Activated gamma-delta T cell treated with Interleukin-2 at 50 U/mL for 16 hours (primary cell): ENCODE measurements at regions not wholly inside any gene's neighbourhood (a gene's known extent, or its start where the extent isn't known, plus 50 kb on each side); places are given as distances from the start of the nearest gene placed in this dataset.

Source experiments
- DNase-seq: peaks from one replicate; pipeline ENCODE4 v3.0.0-alpha.2; 2020

- no peak for DNase-seq
Measured at GRCh38 chr5:106171132-106171531, 1499.6 kb downstream of the EFNA5 start.

DNA sequence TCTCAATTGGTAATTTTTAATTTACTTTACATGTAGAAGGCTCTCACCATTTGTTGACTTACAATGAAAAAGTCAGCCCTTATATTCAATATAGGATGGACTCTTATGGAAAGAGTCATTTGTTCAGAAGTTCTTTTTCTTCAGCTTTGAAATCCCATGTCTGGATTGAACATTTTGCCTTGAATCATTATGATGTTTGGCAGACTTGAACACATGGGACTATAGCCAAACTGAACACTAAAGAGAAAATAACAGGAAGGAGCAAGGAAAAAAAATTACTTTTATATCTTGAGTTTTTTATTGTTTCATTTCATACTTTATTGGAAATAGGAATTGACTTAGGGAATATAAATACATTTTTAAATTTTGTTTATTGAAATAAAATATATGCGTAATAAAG is 1503.0 kb downstream of the EFNA5 start:
- DNase-seq, result no peak

DNA sequence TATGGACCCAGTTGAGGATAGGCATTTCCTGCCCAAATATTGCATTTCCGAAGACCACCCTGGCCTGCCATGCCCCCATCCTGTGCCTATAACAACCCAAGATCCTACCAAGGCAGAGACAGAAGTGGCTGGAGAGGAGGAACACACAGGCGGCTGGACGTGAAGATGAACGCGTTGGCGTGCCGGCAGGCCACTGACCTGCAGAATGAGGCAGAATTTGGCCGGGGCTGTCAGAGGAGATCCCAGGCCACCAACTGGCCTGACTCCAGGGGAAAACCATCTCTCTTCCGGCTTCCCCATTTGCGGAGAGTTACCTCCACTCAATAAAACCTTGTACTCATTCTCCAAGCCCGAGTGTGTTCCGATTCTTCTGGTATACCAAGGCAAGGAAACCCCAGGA is 1507.5 kb downstream of the EFNA5 start:
- DNase-seq, result no peak

DNA sequence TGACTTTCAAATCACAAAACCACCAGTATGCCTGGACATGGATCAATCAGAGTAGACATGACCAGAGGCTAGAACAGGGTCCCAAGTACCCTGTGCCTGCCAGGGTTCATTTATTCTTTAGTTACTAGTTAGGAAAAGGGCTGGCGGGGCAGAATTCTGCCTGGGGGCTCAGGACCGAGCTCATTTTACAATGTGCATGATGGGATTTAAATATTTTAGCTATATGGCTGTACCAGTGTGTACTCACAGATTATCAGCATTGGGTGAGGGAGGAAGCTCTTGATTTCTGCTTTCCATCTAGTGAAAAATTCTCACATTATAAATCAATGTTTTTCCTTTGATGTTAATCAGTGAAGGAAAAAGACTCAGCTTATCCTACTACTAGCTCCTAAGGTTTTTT is 1511.1 kb downstream of the EFNA5 start:
- DNase-seq, result no peak

DNA sequence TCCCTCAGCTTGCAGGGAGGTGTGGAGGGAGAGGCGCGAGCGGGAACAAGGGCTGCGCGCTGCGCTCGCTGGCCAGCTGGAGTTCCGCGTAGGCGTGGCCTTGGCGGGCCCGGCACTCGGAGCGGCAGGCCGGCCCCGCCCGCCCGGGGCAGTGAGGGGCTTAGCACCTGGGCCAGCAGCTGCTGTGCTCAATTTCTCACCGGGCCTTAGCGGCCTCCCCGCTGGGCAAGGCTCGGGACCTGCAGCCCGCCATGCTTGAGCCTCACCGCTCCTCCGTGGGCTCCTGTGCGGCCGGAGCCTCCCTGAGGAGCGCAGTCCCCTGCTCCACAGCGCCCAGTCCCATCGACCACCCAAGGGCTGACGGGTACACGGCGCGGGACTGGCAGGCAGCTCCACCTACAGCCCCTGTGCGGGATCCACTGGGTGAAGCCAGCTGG is 1516.4 kb downstream of the EFNA5 start:
- DNase-seq, result no peak

- DNase-seq, result no peak
Measured at GRCh38 chr5:106152569-106152968, 1518.2 kb downstream of the EFNA5 start.

DNA sequence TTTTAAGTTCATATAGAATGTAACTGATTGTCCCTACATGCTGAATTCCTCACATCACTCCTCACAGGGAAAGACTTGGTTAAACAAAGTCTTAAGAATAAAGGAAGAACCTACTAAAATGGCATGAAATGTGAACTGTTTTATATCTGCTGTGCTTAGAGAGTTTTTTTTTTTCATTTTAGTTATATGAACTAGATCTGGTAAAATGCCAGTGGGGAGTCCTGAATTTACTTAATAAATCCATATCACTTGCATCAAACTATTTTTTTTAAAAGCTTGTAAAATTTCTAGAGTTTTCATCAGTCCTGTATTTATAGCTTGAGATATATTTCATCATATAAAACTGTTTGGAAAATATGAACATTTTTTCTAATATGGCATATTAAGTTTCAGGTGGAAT is 1528.6 kb downstream of the EFNA5 start:
- no peak for DNase-seq

DNA sequence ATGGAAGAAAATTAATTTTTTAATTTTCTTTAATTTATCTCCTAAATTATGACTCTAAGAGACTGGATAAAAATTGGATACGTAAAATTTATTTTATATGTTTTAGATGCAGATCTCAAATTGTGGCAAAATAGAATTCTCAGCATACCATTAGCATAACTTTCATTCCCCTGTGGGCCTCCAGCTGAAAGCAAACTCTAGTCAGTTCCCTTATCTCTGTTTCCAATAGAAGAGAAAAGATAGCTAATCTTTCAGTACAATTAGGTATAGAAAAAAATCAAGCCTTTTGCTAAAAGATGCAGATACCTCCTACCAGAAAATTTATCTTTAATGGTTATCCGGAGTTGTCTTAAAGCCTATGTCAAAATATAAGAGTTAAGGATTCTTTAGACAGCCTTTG is 1530.6 kb downstream of the EFNA5 start:
- DNase-seq, result no peak

GRCh38 chr5:106136061-106136460 is 1534.7 kb downstream of the EFNA5 start:
- no peak for DNase-seq

DNA sequence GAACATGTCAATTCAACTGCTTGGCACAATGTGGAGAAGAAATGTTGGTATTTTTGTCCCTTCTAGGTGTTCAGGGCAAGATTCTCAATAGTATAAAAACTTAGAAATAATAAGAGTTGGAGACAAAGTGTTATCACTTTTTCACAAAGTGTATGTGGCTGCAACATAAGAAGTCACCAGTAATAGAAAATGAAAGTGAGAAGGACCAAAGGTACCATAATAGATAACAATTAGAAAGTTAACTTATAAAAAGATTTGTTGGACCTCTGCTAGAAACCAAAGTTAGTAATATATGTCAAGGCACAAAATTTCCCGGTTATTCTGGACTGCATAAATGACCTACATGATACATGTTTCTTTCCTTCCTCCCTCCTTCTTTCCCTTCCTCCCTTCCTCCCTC is 1535.3 kb downstream of the EFNA5 start:
- DNase-seq, result no peak

DNA sequence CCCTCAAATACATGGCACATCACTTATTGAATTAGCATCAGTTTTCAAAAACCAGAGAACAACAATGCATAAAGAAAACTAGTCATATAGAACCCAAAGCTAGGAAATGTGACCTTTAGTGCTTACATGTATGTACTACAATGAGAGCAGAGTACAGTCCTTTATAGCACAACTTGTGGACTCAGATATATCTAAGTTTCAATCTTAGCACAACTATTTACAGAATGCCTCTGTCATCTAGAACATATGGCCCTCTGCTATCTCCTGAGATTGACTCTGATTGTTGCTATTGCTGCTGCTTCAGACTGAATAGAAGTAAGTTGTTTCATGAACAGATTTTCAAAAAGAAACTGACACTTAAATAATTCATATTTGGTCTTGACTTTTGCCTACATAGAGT is 1536.2 kb downstream of the EFNA5 start:
- DNase-seq, result no peak

- DNase-seq, result no peak
Measured at GRCh38 chr5:106127985-106128384, 1542.8 kb downstream of the EFNA5 start.

- DNase-seq, result no peak
Measured at GRCh38 chr5:106127341-106127781, 1543.4 kb downstream of the EFNA5 start.

- no peak for DNase-seq
Measured at GRCh38 chr5:106121972-106122605, 1548.6 kb downstream of the EFNA5 start.

DNA sequence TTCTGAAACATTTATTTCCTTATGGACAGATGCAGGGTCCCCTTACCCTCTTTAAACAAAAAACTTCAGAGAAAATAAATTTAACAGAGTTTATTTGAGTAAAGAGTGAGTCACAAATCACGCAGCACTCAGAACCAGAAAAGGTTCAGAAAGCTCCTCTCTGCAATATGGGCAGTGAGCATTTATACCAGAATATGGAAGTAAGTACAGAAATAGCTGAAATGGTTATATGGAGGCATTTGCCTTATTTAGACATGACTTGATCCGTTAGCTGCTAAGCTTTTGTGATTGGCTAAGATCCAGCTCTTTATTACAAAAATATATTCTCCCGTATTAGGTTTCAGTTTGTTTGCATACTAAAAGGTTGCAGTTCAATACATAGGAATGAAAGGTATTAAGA is 1554.1 kb downstream of the EFNA5 start:
- no peak for DNase-seq

DNA sequence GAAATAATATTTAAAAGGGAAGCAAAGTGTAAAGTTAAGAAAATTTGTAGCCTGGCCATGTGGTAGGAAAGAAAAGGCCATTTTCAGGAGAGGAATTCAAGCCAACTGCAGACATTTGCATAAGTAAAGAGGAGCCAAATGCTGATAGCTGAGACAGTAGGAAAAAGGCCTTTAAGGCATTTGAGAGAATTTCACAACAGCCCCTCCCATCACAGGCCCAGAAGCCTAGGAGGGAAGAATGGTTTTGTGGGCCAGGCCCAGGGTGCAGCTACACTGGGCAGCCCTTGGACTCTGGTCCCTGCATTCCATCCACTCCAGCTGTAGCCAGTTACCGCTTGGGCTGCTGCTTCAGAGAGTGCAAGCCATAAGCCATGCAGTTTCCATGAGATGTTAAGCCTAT is 1556.8 kb downstream of the EFNA5 start:
- DNase-seq, result no peak

- DNase-seq, result no peak
Measured at GRCh38 chr5:106106384-106106783, 1564.4 kb downstream of the EFNA5 start.

GRCh38 chr5:106097340-106097739 is 1573.4 kb downstream of the EFNA5 start:
- no peak for DNase-seq

DNA sequence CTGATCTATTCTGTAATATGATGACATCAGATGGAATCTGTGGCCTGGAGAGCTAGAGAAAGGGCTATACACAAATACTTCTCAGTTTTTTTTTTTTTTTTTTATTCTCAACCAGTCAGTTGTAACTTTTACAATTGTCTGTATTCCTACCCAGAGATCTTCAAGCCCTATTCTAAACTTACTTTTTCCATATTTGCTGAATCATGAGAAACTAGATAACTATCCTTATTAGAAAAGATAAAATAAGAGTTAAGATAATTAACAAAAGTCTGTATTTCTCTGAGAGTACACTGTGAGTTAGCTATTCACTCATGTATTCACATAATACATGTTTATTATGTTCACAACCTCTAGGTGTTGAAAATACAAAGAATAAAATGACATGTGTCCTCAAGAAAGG is 1575.9 kb downstream of the EFNA5 start:
- no peak for DNase-seq

DNA sequence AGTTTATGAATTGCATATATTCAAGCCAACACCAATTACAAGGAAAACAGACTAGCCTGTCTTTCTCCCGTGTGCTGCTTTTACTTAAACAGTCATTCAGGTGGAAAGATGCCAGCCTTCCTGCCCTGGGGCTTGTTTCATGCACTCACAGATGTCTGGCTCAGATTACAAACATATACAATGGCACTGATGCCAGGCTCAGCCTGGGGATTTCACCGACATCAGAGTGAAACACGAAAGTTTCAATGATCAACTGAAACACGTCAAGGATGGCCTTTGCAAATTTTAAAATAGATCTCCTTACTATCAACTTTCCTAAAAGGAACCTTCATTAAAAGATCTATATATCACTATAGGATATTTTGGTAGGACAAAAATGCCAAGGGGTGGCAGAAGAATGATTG is 1576.5 kb downstream of the EFNA5 start:
- no peak for DNase-seq

GRCh38 chr5:106093134-106093533 is 1577.6 kb downstream of the EFNA5 start:
- no peak for DNase-seq

GRCh38 chr5:106092455-106092854 is 1578.3 kb downstream of the EFNA5 start:
- DNase-seq, result no peak

DNA sequence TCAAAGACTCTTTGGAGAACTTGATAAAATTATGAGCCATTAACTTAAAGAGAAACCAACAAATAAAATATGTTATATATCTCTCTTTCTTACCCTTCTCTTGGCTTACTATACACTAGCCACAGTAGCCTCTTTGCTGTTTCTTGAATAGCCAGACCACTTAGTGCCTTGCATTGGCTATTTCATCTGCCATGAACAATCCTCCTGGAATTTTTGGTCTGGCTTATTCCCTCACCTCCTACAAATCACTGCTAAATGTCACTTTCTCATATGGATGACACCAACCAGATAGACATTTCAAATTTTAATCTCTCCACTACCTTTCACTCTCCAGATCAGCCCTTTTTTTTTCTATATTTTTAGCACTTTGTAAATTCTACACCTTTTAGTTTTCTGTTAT is 1581.7 kb downstream of the EFNA5 start:
- no peak for DNase-seq

- DNase-seq, result no peak
Measured at GRCh38 chr5:106088462-106088861, 1582.3 kb downstream of the EFNA5 start.

DNA sequence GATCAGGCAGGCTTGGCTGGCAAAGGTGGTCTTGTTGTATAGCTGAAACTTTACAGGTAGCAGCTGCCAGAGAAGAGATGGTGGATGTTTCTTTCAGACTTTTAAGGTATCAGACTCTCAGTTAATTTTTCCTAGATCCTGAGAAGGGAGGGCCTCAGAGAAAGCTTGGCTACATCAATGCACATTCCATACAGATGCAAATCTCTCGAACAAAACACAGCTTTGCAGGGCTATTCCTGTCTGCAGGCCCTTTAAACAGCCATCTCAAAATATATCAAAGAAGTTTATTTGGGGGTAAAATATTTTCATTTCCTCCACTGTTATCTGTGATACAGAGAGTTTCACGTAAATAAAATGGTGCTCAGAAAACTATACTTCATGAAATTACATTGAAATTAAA is 1584.4 kb downstream of the EFNA5 start:
- no peak for DNase-seq

DNA sequence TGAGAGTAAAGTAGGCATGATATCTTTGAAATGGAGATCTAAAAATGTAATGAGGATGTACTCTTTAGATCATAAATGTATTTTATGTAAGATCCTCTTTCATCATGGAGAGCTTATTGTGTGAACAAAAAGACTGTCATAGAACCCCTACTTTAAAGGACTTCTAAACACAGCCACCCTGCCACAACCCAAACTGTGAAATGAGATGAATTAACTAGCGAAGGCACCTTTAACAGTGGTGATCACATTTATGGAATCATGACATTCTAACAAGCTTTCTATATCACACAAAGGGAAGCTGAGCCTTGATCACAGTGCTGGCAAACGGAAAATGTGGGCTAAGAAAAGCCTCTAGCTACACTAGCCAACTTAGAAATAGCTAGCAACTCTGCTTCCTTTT is 1585.2 kb downstream of the EFNA5 start:
- DNase-seq, result no peak
